ENCODE measurements at regions not wholly inside any gene's neighbourhood (a gene's known extent, or its start where the extent isn't known, plus 50 kb on each side); places are given as distances from the start of the nearest gene placed in this dataset.

DNA sequence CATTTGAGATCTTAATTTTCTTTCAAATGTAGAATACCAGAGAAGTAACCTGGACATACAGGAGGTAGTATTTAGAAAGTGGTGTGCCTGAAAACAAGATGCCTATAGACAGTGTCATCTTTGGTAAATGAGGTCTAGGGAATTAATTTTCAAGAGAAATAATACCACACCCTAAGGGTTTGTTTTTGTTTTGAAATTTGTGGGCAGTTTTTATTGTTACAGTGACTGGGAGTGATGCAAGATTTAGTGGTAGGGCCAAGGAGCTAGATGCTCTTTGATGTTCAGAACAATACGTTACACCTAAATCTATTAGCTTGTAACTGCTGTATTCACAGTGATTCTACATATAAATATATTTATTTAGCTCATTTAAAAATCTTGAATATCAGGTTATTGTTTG is 856.5 kb upstream of the MAP3K7 start:
- no peaks in the 10 kb centered on the region for H3K36me3 ChIP-seq (ENCODE audit: control insufficient read depth, insufficient read depth, low read length)
- Mint-ChIP-seq H3K27me3 (ENCODE audit: insufficient read depth, unreplicated experiment) (no peaks in the 10 kb centered on the region), H3K4me1 (ENCODE audit: low read depth, unreplicated experiment) (no peaks in the 10 kb centered on the region), H3K9me3 (ENCODE audit: unreplicated experiment) (no peaks in the 10 kb centered on the region), H3K27ac (ENCODE audit: unreplicated experiment) (no peak overlapping the region), H3K4me3 (ENCODE audit: unreplicated experiment) (no peak overlapping the region), H3K36me3 (ENCODE audit: insufficient read depth, unreplicated experiment) (no peaks in the 10 kb centered on the region)
- BruUV-seq (replicated peaks): no TSS peak
- H3K4me3 ChIP-seq (ENCODE audit: low read depth, low read length): no peak overlapping the region
- no peak for TF ChIP-seq CTCF (IDR thresholded peaks at IDR 0.05; ENCODE audit: insufficient read depth in 1 of 2, low read depth in 1 of 2, low read length in 1 of 2, severe bottlenecking in 1 of 2, unreplicated experiment in 1 of 2)
- DNase-seq: no peak
- CTCF ChIA-PET: no interaction called here
- POLR2A ChIA-PET: no interaction called here
- intact Hi-C loops (cut with micrococcal nuclease; ENCODE audit: unreplicated experiment): no loop called here
- no peaks in the 10 kb centered on the region for H3K27me3 ChIP-seq (replicated peaks; ENCODE audit: control insufficient read depth, insufficient read depth, low read length)
- no peaks in the 10 kb centered on the region for H3K4me1 ChIP-seq
- no peaks in the 10 kb centered on the region for H3K9me3 ChIP-seq

GRCh38 chr6:91442342-91442741 is 855.5 kb upstream of the MAP3K7 start:
- POLR2A ChIA-PET: no interaction called here
- DNase-seq: no peak

DNA sequence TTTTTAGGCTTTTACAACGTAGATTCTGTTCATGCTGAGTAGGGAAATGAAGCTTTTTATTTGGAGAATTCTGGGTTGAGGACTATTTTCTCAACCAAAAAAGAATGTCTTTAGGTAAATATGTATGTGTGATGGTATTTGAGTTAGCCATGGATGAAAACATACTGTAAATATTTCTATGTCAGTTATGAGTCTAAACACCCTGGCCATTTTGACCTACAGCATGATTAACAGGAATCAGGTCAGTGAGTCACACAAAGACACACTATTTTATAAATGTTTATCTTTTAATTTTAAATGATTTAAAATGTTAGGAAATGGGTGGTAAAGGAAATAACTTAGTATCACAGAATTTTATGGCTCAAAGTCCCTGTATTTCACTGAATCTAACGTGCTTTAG is 851.7 kb upstream of the MAP3K7 start:
- DNase-seq: no peak
- ChIA-PET CTCF (no interaction called here), POLR2A (no interaction called here)
- H3K36me3 Mint-ChIP-seq (ENCODE audit: insufficient read depth, unreplicated experiment): no peaks in the 10 kb centered on the region
- Histone ChIP-seq H3K27me3 (replicated peaks; ENCODE audit: control insufficient read depth, insufficient read depth, low read length) (no peaks in the 10 kb centered on the region), H3K4me1 (no peaks in the 10 kb centered on the region), H3K36me3 (ENCODE audit: control insufficient read depth, insufficient read depth, low read length) (no peaks in the 10 kb centered on the region), H3K9me3 (no peaks in the 10 kb centered on the region), H3K4me3 (ENCODE audit: low read depth, low read length) (no peak overlapping the region)
- no peak for TF ChIP-seq CTCF (IDR thresholded peaks at IDR 0.05; ENCODE audit: insufficient read depth in 1 of 2, low read depth in 1 of 2, low read length in 1 of 2, severe bottlenecking in 1 of 2, unreplicated experiment in 1 of 2)
- no peaks in the 10 kb centered on the region for H3K4me1 Mint-ChIP-seq (ENCODE audit: low read depth, unreplicated experiment)
- H3K27me3 Mint-ChIP-seq (ENCODE audit: insufficient read depth, unreplicated experiment): no peaks in the 10 kb centered on the region
- H3K4me3 Mint-ChIP-seq (ENCODE audit: unreplicated experiment): no peak overlapping the region
- no peaks in the 10 kb centered on the region for H3K9me3 Mint-ChIP-seq (ENCODE audit: unreplicated experiment)
- H3K27ac Mint-ChIP-seq (ENCODE audit: unreplicated experiment): no peak overlapping the region
- intact Hi-C loops (cut with micrococcal nuclease; ENCODE audit: unreplicated experiment): no loop called here
- BruUV-seq (replicated peaks): no TSS peak

More at GRCh38 chr6:91442342-91442741, 855.5 kb upstream of the MAP3K7 start:
- H3K9me3 ChIP-seq: no peaks in the 10 kb centered on the region
- Mint-ChIP-seq H3K4me3 (ENCODE audit: unreplicated experiment) (no peak overlapping the region), H3K27ac (ENCODE audit: unreplicated experiment) (no peak overlapping the region), H3K4me1 (ENCODE audit: low read depth, unreplicated experiment) (no peaks in the 10 kb centered on the region), H3K36me3 (ENCODE audit: insufficient read depth, unreplicated experiment) (no peaks in the 10 kb centered on the region), H3K9me3 (ENCODE audit: unreplicated experiment) (no peaks in the 10 kb centered on the region), H3K27me3 (ENCODE audit: insufficient read depth, unreplicated experiment) (no peaks in the 10 kb centered on the region)
- H3K36me3 ChIP-seq (ENCODE audit: control insufficient read depth, insufficient read depth, low read length): no peaks in the 10 kb centered on the region
- no peaks in the 10 kb centered on the region for H3K4me1 ChIP-seq
- no peak overlapping the region for H3K4me3 ChIP-seq (ENCODE audit: low read depth, low read length)
- intact Hi-C loops (cut with micrococcal nuclease; ENCODE audit: unreplicated experiment): no loop called here
- H3K27me3 ChIP-seq (replicated peaks; ENCODE audit: control insufficient read depth, insufficient read depth, low read length): no peaks in the 10 kb centered on the region
- CTCF ChIA-PET: no interaction called here
- BruUV-seq (replicated peaks): no TSS peak
- TF ChIP-seq CTCF (IDR thresholded peaks at IDR 0.05; ENCODE audit: insufficient read depth in 1 of 2, low read depth in 1 of 2, low read length in 1 of 2, severe bottlenecking in 1 of 2, unreplicated experiment in 1 of 2): no peak

All from Caco-2 (cell line).